HG02852 (cell line): ENCODE measurements at regions not wholly inside any gene's neighbourhood (a gene's known extent, or its start where the extent isn't known, plus 50 kb on each side); places are given as distances from the start of the nearest gene placed in this dataset.

Experiments
- ATAC-seq: cut with Tn5 transposase; IDR thresholded peaks from one replicate; pipeline ENCODE4 v1.9.1; 2021; ENCODE audit warnings: mild to moderate bottlenecking, moderate library complexity; ENCODE audit not compliant: unreplicated experiment

GRCh38 chr3:19725000-19725399, 209.0 kb downstream of the EFHB start:
- ATAC-seq: no peak

GRCh38 chr3:19717736-19718135, 216.3 kb downstream of the EFHB start:
- no peak for ATAC-seq

GRCh38 chr3:19711160-19711782, 222.7 kb downstream of the EFHB start:
- ATAC-seq: peak; percentile 78

- ATAC-seq: no peak
Measured at GRCh38 chr3:19702416-19703078, 231.5 kb downstream of the EFHB start.

- ATAC-seq: no peak
Measured at GRCh38 chr3:19688767-19689166, 245.2 kb downstream of the EFHB start.

GRCh38 chr3:19668163-19668562, 265.9 kb downstream of the EFHB start:
- no peak for ATAC-seq

GRCh38 chr3:19662486-19662885, 271.5 kb downstream of the EFHB start:
- no peak for ATAC-seq

- ATAC-seq: no peak
Measured at GRCh38 chr3:19652336-19652735, 281.7 kb downstream of the EFHB start.

- peak; percentile 75 for ATAC-seq
Measured at GRCh38 chr3:19645093-19645492, 288.9 kb downstream of the EFHB start.

GRCh38 chr3:19644405-19644804, 289.6 kb downstream of the EFHB start:
- peak; percentile 63 for ATAC-seq

GRCh38 chr3:19641408-19641807, 292.6 kb downstream of the EFHB start:
- ATAC-seq: no peak

GRCh38 chr3:19632099-19633074, 301.6 kb downstream of the EFHB start:
- no peak for ATAC-seq

GRCh38 chr3:19598870-19599269, 335.1 kb downstream of the EFHB start:
- ATAC-seq: peak; percentile 86

- ATAC-seq: peak; percentile 68
Measured at GRCh38 chr3:19596408-19596807, 337.6 kb downstream of the EFHB start.

- ATAC-seq: no peak
Measured at GRCh38 chr3:19595884-19596283, 338.1 kb downstream of the EFHB start.
